CD4-positive, alpha-beta memory T cell (primary cell): ENCODE measurements at regions not wholly inside any gene's neighbourhood (a gene's known extent, or its start where the extent isn't known, plus 50 kb on each side); places are given as distances from the start of the nearest gene placed in this dataset.
A peak's percentile ranks its signal among the peaks of the same experiment; 100 is the strongest.

ENCODE experiments used
- CTCF ChIA-PET: fragments of 350-600 bp; sonication (Branson Sonifier 250); formaldehyde crosslinking; loops from one replicate; lab custom pipeline; 2021; ENCODE audit warnings: inconsistent platforms; ENCODE audit not compliant: partially characterized antibody; lab: Charles Lee
- POLR2A ChIA-PET: fragments of 350-600 bp; sonication (Branson Sonifier 250); formaldehyde crosslinking; loops from one replicate; lab custom pipeline; 2021; ENCODE audit not compliant: partially characterized antibody; lab: Charles Lee
- DNase-seq, 5 donors: peaks; one replicate each; pipeline versions ENCODE4 v3.0.0 to v3.0.0-alpha.2; 2020 to 2022; ENCODE audit warnings: mixed read lengths in 1 of 5
- H3K27ac ChIP-seq: one replicate; pipeline ENCODE4 v1.7.0; 2013; ENCODE audit warnings: low read depth, low read length
- H3K27me3 ChIP-seq: 2 replicates; pipeline ENCODE4 v1.7.0; 2013; ENCODE audit warnings: mild to moderate bottlenecking, low read length, moderate library complexity; ENCODE audit not compliant: insufficient read depth
- H3K36me3 ChIP-seq: 2 replicates; pipeline ENCODE4 v1.7.0; 2013; ENCODE audit warnings: mild to moderate bottlenecking, low read length, moderate library complexity; ENCODE audit not compliant: insufficient read depth
- H3K4me1 ChIP-seq: 2 replicates; pipeline ENCODE4 v1.7.0; 2013; ENCODE audit warnings: mild to moderate bottlenecking, low read length, moderate library complexity; ENCODE audit not compliant: insufficient read depth
- H3K4me3 ChIP-seq, 2 donors: one replicate each; pipeline ENCODE4 v1.7.0; 2013; ENCODE audit warnings: low read length in 2 of 2, mild to moderate bottlenecking in 1 of 2
- H3K9me3 ChIP-seq, 2 donors: one replicate each; pipeline ENCODE4 v1.7.0; 2013; ENCODE audit warnings: low read length in 2 of 2, control low read depth in 1 of 2; ENCODE audit not compliant: control insufficient read depth in 1 of 2
- H3K27ac Mint-ChIP-seq, 7 donors: one replicate each; pipeline ENCODE4 v1.8.0; 2020 to 2021; ENCODE audit warnings: mixed read lengths in 7 of 7, mild to moderate bottlenecking in 6 of 7, inconsistent platforms in 3 of 7, moderate library complexity in 3 of 7
- H3K27me3 Mint-ChIP-seq, 2 donors: one replicate each; pipeline ENCODE4 v1.8.0; 2020 to 2021; ENCODE audit warnings: mixed read lengths in 2 of 2
- H3K36me3 Mint-ChIP-seq, 2 donors: one replicate each; pipeline ENCODE4 v1.8.0; 2020 to 2021; ENCODE audit warnings: mixed read lengths in 2 of 2, inconsistent platforms in 1 of 2, mild to moderate bottlenecking in 1 of 2
- H3K4me1 Mint-ChIP-seq, 4 donors: one replicate each; pipeline ENCODE4 v1.8.0; 2020 to 2021; ENCODE audit warnings: mixed read lengths in 4 of 4, mild to moderate bottlenecking in 1 of 4
- H3K4me3 Mint-ChIP-seq, 8 donors: one replicate each; pipeline ENCODE4 v1.8.0; 2020 to 2021; ENCODE audit warnings: mixed read lengths in 8 of 8, mild to moderate bottlenecking in 7 of 8, moderate library complexity in 6 of 8, inconsistent platforms in 3 of 8
- H3K9me3 Mint-ChIP-seq, 8 donors: one replicate each; pipeline ENCODE4 v1.8.0; 2020 to 2021; ENCODE audit warnings: mixed read lengths in 8 of 8, mild to moderate bottlenecking in 5 of 8, inconsistent platforms in 3 of 8, moderate library complexity in 1 of 8
- intact Hi-C: fragments of 100-400 bp; cut with micrococcal nuclease; formaldehyde crosslinking; loops from one replicate; pipeline ENCODE4 v1.15.1; 2023

DNA sequence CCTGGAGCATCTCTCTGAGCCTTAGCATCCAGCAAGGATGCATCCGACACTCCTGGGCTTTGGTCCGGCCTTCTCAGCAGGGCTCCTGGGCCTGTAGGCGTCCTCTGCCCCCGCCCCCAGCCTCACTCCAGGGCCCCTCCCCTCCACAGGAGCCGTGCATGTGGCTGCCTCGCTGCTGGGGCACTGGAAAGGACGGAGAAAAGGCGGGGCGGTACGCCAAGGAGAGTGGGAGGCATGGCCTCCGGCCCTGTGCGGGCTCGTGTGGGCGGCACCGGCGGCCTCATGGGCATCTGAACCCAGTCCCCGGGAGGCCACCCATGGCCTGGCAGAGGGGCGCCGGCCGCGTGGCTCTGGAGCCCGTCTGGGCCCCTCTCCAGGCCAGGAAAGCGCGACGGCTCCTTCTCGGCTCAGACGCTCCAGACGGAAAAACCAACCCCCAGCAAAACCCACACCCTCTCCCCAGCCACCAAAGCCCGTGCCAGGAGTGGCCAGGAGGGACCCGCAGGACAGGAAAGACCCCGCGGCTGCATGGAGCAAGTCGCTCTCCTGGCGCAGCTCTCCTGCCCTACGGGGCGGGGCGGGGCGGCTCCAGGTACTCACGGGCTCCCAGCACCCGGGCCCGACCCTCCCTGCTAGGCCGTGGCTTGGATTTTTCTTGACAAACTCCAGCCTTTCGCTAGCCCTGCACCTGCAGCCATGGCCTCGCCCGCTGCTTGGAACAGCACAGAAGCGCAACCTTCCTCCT lies 419.9 kb downstream of the QKI start:
- CTCF ChIA-PET, result no interaction called here

DNA sequence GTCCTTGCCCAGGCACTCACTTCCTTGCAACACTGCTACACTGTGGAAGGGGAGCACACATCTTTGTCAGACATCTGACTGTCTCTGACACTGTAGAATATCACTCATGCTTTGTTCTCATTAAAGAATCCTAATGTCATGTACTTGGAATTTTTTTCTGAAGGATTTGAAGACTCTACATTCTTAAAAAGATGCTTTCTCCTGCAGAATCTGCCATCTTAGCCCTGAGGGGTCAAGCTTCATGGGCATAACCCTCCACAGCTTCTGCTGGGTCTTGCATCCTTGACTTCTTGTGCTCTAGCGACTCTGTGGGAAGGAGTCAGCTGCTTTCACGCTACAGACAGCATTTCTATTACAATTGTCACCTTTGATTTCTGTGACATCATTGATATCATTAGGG lies 417.2 kb downstream of the QKI start:
- no peaks in the 10 kb centered on the region for H3K27me3 ChIP-seq
- H3K9me3 ChIP-seq, result no peaks in the 10 kb centered on the region
- no peaks in the 10 kb centered on the region for H3K4me1 ChIP-seq
- no peak overlapping the region for H3K27ac Mint-ChIP-seq
- no peaks in the 10 kb centered on the region for H3K36me3 Mint-ChIP-seq
- ChIA-PET CTCF (no interaction called here), POLR2A (no interaction called here)
- H3K4me3 Mint-ChIP-seq, result no peak overlapping the region
- H3K4me1 Mint-ChIP-seq, result no peaks in the 10 kb centered on the region
- H3K27ac ChIP-seq, result no peak overlapping the region
- H3K4me3 ChIP-seq, result no peak overlapping the region
- peaks cover 2 to 6% of the 10 kb centered on the region in 2 donors for H3K27me3 Mint-ChIP-seq
- H3K36me3 ChIP-seq, result no peaks in the 10 kb centered on the region
- H3K9me3 Mint-ChIP-seq, result no peaks in the 10 kb centered on the region
- no peak for DNase-seq
- intact Hi-C loops, result no loop called here

More for the DNA sequence above, 419.9 kb downstream of the QKI start:
- Histone ChIP-seq H3K27ac (no peak overlapping the region), H3K27me3 (no peaks in the 10 kb centered on the region), H3K4me3 (no peak overlapping the region), H3K4me1 (no peaks in the 10 kb centered on the region), H3K36me3 (no peaks in the 10 kb centered on the region), H3K9me3 (no peaks in the 10 kb centered on the region)
- DNase-seq, result no peak
- peaks cover 2 to 3% of the 10 kb centered on the region in 2 donors for H3K27me3 Mint-ChIP-seq
- POLR2A ChIA-PET, result no interaction called here
- H3K4me1 Mint-ChIP-seq, result no peaks in the 10 kb centered on the region
- intact Hi-C loops, result no loop called here
- no peaks in the 10 kb centered on the region for H3K36me3 Mint-ChIP-seq
- H3K9me3 Mint-ChIP-seq, result no peaks in the 10 kb centered on the region
- no peak overlapping the region for H3K4me3 Mint-ChIP-seq
- no peak overlapping the region for H3K27ac Mint-ChIP-seq

DNA sequence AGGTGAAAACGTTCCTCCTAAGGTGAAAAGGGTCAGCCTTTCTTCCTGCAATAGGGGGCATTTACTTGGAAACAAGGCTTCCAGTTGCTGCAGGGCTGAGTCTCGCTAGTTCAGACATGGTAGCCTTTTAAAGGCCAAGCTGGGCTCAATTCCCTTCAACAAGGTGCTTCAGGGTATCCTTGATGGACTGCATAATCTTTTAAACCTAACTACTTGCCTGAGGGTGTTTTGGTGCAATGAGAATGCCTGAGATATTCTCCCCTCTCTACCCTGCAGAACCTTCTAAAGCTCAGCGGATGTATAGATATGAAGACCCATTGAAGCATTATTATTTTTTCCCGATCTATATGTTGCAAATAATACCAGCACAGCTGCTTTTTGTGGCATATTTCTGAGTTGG lies 416.1 kb downstream of the QKI start:
- H3K36me3 ChIP-seq, result no peaks in the 10 kb centered on the region
- H3K27me3 ChIP-seq, result no peaks in the 10 kb centered on the region
- CTCF ChIA-PET, result no interaction called here
- H3K4me1 ChIP-seq, result no peaks in the 10 kb centered on the region
- H3K27ac ChIP-seq, result no peak overlapping the region
- Mint-ChIP-seq H3K4me3 (no peak overlapping the region), H3K36me3 (no peaks in the 10 kb centered on the region), H3K27me3 (peaks cover 0 to 6% of the 10 kb centered on the region in 2 donors), H3K4me1 (no peaks in the 10 kb centered on the region), H3K27ac (no peak overlapping the region), H3K9me3 (no peaks in the 10 kb centered on the region)
- H3K9me3 ChIP-seq, result no peaks in the 10 kb centered on the region
- DNase-seq, result no peak
- H3K4me3 ChIP-seq, result no peak overlapping the region
- intact Hi-C loops, result no loop called here
- POLR2A ChIA-PET, result no interaction called here

DNA sequence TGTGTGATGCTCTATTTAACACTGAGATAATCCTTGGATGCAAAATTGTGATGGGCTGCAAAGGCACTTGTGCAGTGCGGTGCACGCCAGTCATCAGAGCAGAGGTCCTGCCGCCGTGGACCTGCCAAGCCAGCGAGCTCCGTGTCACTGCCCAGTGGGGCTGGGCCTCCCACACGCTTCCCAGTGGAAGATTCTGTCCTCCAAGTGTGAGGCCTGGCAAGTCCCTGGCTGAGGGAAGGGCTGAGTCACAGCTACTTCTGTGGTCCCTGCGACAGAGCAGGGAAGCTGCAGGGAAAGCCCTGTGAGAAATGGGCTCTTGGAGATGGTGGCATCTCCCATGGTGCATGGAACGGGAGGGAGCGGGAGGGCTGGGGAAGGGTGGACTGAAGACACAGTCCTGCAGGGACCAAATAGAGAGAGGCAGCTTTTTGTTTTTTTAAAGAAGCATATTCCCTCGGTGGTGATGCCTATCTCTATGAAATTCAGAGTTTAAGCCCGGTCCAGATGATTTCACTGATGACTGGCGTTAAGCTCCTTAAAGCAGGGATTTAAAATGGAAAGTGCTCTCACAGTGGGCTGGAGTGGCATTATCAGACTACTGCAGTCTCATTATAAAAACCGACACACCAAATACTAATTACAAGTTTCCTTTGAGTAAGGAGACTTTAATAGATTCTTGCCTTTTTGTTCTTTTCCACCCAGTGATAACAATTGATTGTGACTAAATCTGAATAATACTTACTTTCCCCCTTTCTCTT lies 413.7 kb downstream of the QKI start:
- Mint-ChIP-seq H3K27me3 (peaks cover 0 to 4% of the 10 kb centered on the region in 2 donors), H3K9me3 (no peaks in the 10 kb centered on the region), H3K4me1 (no peaks in the 10 kb centered on the region), H3K36me3 (no peaks in the 10 kb centered on the region), H3K27ac (no peak overlapping the region), H3K4me3 (no peak overlapping the region)
- Histone ChIP-seq H3K9me3 (no peaks in the 10 kb centered on the region), H3K4me3 (no peak overlapping the region), H3K27me3 (no peaks in the 10 kb centered on the region), H3K4me1 (no peaks in the 10 kb centered on the region), H3K36me3 (no peaks in the 10 kb centered on the region), H3K27ac (no peak overlapping the region)
- ChIA-PET CTCF (no interaction called here), POLR2A (no interaction called here)
- no peak for DNase-seq
- intact Hi-C loops, result no loop called here

DNA sequence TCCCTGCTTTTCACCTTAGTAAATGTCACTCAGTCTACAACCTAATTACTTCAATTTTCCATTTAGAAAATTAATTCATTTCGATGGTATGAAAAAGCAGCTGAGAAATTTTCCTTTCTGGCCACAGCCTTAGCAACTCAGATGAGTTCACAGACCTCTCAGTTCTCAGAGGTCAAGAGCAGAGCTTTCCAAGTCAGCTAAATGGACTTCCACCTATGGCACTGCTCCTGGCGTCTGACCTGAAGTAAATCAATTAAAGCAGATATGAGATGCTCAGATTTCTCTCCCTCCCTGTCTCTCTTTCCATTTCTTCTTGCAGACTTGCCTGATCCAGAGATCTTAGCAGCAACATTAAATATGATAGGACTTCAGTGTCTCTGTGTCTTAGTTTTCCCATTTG lies 412.6 kb downstream of the QKI start:
- Histone ChIP-seq H3K27me3 (no peaks in the 10 kb centered on the region), H3K4me1 (no peaks in the 10 kb centered on the region), H3K9me3 (no peaks in the 10 kb centered on the region), H3K27ac (no peak overlapping the region), H3K36me3 (no peaks in the 10 kb centered on the region), H3K4me3 (no peak overlapping the region)
- intact Hi-C loops, result no loop called here
- H3K4me1 Mint-ChIP-seq, result no peaks in the 10 kb centered on the region
- no peak overlapping the region for H3K27ac Mint-ChIP-seq
- no peaks in the 10 kb centered on the region for H3K9me3 Mint-ChIP-seq
- DNase-seq, result no peak
- peak overlapping the region in 1 of 8 donors; percentile 3 for H3K4me3 Mint-ChIP-seq
- POLR2A ChIA-PET, result no interaction called here
- H3K36me3 Mint-ChIP-seq, result no peaks in the 10 kb centered on the region
- CTCF ChIA-PET, result no interaction called here
- peaks cover 0 to 4% of the 10 kb centered on the region in 2 donors for H3K27me3 Mint-ChIP-seq

DNA sequence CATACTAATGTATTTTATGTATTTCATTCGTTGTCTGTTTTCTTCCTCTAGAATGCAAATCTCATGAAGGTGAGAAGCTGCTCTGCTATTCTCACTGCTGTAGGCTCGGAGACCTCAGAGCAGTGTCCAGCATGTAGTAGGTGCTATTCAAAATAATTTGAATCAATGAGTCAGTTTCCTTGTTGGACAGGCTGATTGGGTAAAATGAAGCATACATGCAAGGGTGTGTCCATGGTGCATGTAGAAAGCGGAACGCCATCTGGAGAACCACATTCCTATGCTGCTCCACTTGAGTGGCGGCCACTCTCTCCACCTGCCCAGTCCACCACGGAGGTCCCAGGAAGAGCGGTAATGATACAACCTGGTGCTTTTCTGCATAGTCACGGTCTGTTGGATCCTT lies 412.1 kb downstream of the QKI start:
- H3K27me3 Mint-ChIP-seq, result peaks cover 0 to 4% of the 10 kb centered on the region in 2 donors
- no peak overlapping the region for H3K4me3 ChIP-seq
- CTCF ChIA-PET, result no interaction called here
- no peaks in the 10 kb centered on the region for H3K4me1 Mint-ChIP-seq
- intact Hi-C loops, result no loop called here
- POLR2A ChIA-PET, result no interaction called here
- H3K36me3 ChIP-seq, result no peaks in the 10 kb centered on the region
- H3K27ac ChIP-seq, result no peak overlapping the region
- H3K9me3 ChIP-seq, result no peaks in the 10 kb centered on the region
- no peaks in the 10 kb centered on the region for H3K9me3 Mint-ChIP-seq
- H3K27ac Mint-ChIP-seq, result no peak overlapping the region
- no peak overlapping the region for H3K4me3 Mint-ChIP-seq
- no peaks in the 10 kb centered on the region for H3K27me3 ChIP-seq
- H3K4me1 ChIP-seq, result no peaks in the 10 kb centered on the region
- H3K36me3 Mint-ChIP-seq, result no peaks in the 10 kb centered on the region
- no peak for DNase-seq

DNA sequence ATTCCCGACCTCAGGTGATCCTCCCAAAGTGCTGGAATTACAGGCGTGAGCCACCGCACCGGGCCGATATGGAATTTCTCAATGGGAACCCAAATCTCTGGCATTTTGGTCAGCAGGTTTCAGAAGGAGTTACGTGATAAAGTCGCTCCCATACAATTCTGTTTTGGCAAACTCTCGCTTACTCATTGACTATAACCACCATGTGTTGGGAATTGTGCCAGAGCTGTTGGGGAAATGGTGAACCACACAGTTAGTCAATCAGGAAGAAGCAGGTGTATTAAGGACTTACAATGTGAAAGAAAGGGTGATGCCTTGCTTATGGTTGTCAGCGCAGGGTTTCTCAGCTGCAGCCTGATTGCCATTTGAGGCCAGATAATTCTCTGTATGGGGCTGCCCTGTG lies 410.5 kb downstream of the QKI start:
- ChIA-PET POLR2A (no interaction called here), CTCF (no interaction called here)

More for the DNA sequence above, 410.5 kb downstream of the QKI start:
- Histone ChIP-seq H3K4me3 (no peak overlapping the region), H3K4me1 (no peaks in the 10 kb centered on the region), H3K27ac (no peak overlapping the region), H3K27me3 (no peaks in the 10 kb centered on the region), H3K9me3 (no peaks in the 10 kb centered on the region), H3K36me3 (no peaks in the 10 kb centered on the region)
- Mint-ChIP-seq H3K27ac (no peak overlapping the region), H3K4me3 (no peak overlapping the region), H3K36me3 (no peaks in the 10 kb centered on the region), H3K27me3 (peaks cover 0 to 4% of the 10 kb centered on the region in 2 donors), H3K9me3 (no peaks in the 10 kb centered on the region), H3K4me1 (no peaks in the 10 kb centered on the region)
- no peak for DNase-seq
- intact Hi-C loops, result no loop called here
